ENCODE measurements at regions not wholly inside any gene's neighbourhood (a gene's known extent, or its start where the extent isn't known, plus 50 kb on each side); places are given as distances from the start of the nearest gene placed in this dataset.

DNA sequence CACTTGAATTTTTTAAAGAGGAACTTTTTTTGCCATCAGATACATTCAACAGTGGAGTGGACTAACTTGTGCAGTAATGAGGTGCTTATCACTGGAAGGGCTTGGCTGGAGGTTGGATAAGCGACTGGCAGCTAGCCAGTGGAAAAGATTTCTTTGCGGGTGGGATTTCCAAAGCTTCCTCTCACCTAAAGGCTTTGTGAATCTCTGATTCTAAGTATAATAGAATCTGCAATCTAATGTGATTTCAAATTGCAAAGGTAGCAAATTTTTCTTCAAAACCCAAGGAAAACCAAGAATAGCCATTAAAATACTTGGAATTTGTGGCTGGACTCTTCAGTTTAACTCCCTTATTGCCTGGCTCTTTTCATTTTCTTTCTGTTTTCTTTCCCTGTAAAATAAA is 460.4 kb upstream of the MARCKS start:
- TF ChIP-seq, protein P1, sequence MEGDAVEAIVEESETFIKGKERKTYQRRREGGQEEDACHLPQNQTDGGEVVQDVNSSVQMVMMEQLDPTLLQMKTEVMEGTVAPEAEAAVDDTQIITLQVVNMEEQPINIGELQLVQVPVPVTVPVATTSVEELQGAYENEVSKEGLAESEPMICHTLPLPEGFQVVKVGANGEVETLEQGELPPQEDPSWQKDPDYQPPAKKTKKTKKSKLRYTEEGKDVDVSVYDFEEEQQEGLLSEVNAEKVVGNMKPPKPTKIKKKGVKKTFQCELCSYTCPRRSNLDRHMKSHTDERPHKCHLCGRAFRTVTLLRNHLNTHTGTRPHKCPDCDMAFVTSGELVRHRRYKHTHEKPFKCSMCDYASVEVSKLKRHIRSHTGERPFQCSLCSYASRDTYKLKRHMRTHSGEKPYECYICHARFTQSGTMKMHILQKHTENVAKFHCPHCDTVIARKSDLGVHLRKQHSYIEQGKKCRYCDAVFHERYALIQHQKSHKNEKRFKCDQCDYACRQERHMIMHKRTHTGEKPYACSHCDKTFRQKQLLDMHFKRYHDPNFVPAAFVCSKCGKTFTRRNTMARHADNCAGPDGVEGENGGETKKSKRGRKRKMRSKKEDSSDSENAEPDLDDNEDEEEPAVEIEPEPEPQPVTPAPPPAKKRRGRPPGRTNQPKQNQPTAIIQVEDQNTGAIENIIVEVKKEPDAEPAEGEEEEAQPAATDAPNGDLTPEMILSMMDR (IDR thresholded peaks at IDR 0.05) = no peak
- TF ChIP-seq POLR2A (IDR thresholded peaks at IDR 0.05) = no peak
- TF ChIP-seq POLR2AphosphoS5 (IDR thresholded peaks at IDR 0.05) = no peak
- TF ChIP-seq EP300 (IDR thresholded peaks at IDR 0.05) = no peak
